HG02759 (cell line): ENCODE measurements at regions not wholly inside any gene's neighbourhood (a gene's known extent, or its start where the extent isn't known, plus 50 kb on each side); places are given as distances from the start of the nearest gene placed in this dataset.

Experiments
- ATAC-seq: cut with Tn5 transposase; IDR thresholded peaks from one replicate; pipeline ENCODE4 v1.9.1; 2021; ENCODE audit warnings: mild to moderate bottlenecking, moderate library complexity; ENCODE audit not compliant: unreplicated experiment

GRCh38 chr12:28933176-28933575 is 215.9 kb upstream of the FAR2 start:
- no peak for ATAC-seq

- ATAC-seq, result no peak
Measured at GRCh38 chr12:28933864-28934527, 215.1 kb upstream of the FAR2 start.

- no peak for ATAC-seq
Measured at GRCh38 chr12:28936221-28936620, 212.9 kb upstream of the FAR2 start.

- ATAC-seq, result no peak
Measured at GRCh38 chr12:28936711-28937110, 212.4 kb upstream of the FAR2 start.

- no peak for ATAC-seq
Measured at GRCh38 chr12:28937196-28937595, 211.9 kb upstream of the FAR2 start.

GRCh38 chr12:28938056-28938455 is 211.0 kb upstream of the FAR2 start:
- no peak for ATAC-seq

GRCh38 chr12:28938581-28939235 is 210.4 kb upstream of the FAR2 start:
- no peak for ATAC-seq

GRCh38 chr12:28939427-28939826 is 209.7 kb upstream of the FAR2 start:
- ATAC-seq, result no peak

GRCh38 chr12:28941248-28941647 is 207.8 kb upstream of the FAR2 start:
- ATAC-seq, result no peak

GRCh38 chr12:28946361-28946760 is 202.7 kb upstream of the FAR2 start:
- ATAC-seq, result no peak

GRCh38 chr12:28948685-28949084 is 200.4 kb upstream of the FAR2 start:
- ATAC-seq, result no peak

- ATAC-seq, result no peak
Measured at GRCh38 chr12:28949184-28949583, 199.9 kb upstream of the FAR2 start.

- no peak for ATAC-seq
Measured at GRCh38 chr12:28950049-28950448, 199.0 kb upstream of the FAR2 start.

- no peak for ATAC-seq
Measured at GRCh38 chr12:28951935-28952334, 197.1 kb upstream of the FAR2 start.

GRCh38 chr12:28954333-28954732 is 194.7 kb upstream of the FAR2 start:
- no peak for ATAC-seq

- no peak for ATAC-seq
Measured at GRCh38 chr12:28955491-28955890, 193.6 kb upstream of the FAR2 start.

- no peak for ATAC-seq
Measured at GRCh38 chr12:28955931-28956330, 193.1 kb upstream of the FAR2 start.

GRCh38 chr12:28958553-28959195 is 190.4 kb upstream of the FAR2 start:
- ATAC-seq, result no peak

- no peak for ATAC-seq
Measured at GRCh38 chr12:28961948-28962384, 187.1 kb upstream of the FAR2 start.

GRCh38 chr12:28963554-28963953 is 185.5 kb upstream of the FAR2 start:
- no peak for ATAC-seq

- ATAC-seq, result no peak
Measured at GRCh38 chr12:28966046-28966780, 182.9 kb upstream of the FAR2 start.

- ATAC-seq, result no peak
Measured at GRCh38 chr12:28967426-28967825, 181.7 kb upstream of the FAR2 start.
